ENCODE measurements at regions not wholly inside any gene's neighbourhood (a gene's known extent, or its start where the extent isn't known, plus 50 kb on each side); places are given as distances from the start of the nearest gene placed in this dataset.
"Not testable (repeated sequence)": the region's sequence is repeated elsewhere in the genome, so short reads cannot be mapped to it uniquely, and the experiment has no call there.

DNA sequence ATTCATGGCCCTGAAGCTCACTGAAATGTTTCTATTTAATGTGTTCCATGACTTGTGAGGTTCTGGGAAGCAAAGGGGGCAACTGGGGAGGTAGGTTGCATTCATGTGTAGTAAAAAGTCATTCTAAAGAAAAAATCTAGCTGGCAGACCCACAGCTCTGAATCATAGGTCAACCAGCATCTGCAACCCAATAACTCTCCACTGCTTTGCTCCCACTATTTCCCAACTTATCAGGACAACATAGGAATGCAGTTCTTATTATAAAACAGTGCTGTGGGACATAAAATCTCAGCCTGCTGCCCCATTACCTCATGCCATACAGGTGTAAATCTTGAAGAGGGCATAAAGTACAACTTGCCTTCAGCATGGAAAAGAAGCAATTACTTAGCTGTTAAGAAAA lies 576.1 kb upstream of the PTBP2 start:
- TF ChIP-seq, protein P1, sequence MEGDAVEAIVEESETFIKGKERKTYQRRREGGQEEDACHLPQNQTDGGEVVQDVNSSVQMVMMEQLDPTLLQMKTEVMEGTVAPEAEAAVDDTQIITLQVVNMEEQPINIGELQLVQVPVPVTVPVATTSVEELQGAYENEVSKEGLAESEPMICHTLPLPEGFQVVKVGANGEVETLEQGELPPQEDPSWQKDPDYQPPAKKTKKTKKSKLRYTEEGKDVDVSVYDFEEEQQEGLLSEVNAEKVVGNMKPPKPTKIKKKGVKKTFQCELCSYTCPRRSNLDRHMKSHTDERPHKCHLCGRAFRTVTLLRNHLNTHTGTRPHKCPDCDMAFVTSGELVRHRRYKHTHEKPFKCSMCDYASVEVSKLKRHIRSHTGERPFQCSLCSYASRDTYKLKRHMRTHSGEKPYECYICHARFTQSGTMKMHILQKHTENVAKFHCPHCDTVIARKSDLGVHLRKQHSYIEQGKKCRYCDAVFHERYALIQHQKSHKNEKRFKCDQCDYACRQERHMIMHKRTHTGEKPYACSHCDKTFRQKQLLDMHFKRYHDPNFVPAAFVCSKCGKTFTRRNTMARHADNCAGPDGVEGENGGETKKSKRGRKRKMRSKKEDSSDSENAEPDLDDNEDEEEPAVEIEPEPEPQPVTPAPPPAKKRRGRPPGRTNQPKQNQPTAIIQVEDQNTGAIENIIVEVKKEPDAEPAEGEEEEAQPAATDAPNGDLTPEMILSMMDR (IDR thresholded peaks at IDR 0.05; ENCODE audit: low read depth, low read length): no peak
- DNase-seq (ENCODE audit: extremely low read depth, low read depth): no peak

DNA sequence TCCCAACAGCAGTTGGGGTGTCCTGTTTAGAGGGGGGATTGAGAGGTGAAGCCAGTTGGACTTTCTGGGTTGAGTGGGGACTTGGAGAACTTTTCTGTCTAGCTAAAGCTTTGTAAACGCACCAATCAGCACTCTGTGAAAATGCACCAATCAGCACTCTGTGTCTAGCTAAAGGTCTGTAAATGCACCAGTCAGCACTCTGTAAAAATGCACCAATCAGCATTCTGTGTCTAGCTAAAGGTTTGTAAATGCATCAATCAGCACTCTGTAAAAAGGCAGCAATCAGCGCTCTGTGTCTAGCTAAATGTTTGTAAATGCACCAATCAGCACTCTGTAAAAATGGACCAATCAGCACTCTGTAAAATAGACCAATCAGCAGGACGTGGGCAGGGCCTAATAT lies 568.6 kb upstream of the PTBP2 start:
- not testable (repeated sequence) for DNase-seq (ENCODE audit: extremely low read depth, low read depth)

DNA sequence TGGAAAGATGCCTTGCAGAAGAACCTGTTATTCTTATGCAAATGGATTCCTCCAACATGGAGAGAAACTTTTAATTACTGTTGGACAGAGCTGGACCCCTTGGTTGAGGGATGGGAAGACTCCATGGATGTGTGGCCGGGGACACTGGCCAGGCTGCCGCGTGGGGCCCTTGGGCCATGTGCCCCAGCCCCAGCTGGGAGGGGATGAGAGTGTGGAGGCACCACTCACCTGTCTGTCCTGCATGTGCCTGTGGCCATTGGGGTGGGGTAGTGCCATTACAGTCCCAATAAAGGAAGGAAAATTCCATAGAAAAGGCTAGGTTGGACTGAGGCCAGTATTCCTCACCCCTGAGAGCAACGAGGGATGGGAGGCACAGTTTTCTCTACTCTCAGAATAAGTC lies 564.5 kb upstream of the PTBP2 start:
- DNase-seq (ENCODE audit: extremely low read depth, low read depth): no peak
- TF ChIP-seq, protein P1 (IDR thresholded peaks at IDR 0.05; ENCODE audit: low read depth, low read length): no peak

DNA sequence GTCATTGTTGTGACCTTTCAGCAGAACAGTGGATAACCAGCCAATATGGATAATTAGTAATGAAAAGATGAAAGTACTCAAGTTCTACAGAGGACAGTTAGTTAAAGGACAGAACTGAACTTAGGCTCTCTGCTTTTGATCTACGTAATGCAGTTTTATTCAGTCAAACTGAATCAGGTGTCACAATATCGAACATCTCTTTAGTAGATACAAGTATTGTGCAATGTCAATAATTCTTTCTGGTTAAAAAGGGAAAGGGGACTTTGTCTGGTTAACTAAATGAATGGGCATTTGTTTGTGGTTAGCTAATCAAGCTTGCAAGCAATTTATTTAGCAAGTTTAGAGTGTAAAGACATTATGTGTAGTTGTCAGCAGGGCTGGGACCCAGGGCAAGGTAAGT lies 562.2 kb upstream of the PTBP2 start:
- DNase-seq (ENCODE audit: extremely low read depth, low read depth): no peak
- TF ChIP-seq, protein P1 (IDR thresholded peaks at IDR 0.05; ENCODE audit: low read depth, low read length): no peak

DNA sequence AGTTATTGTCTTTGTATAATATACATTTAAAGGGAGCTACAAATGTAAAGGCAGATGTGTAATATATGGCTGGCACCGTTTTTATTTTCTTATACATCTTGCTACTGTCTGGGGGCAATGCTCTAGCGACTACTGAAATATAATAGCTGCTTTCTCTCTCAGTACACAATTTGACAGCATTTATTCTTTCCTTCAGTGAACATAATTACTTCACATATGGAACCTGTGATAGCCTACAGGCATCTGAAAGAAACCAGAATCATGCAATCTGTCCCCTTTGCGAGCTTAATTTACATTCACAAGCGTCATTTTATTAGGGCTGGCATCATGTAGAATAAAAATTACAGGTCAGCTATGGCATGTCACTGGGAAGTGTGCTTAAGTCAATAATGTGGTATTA lies 557.5 kb upstream of the PTBP2 start:
- TF ChIP-seq, protein P1 (IDR thresholded peaks at IDR 0.05; ENCODE audit: low read depth, low read length): no peak

DNA sequence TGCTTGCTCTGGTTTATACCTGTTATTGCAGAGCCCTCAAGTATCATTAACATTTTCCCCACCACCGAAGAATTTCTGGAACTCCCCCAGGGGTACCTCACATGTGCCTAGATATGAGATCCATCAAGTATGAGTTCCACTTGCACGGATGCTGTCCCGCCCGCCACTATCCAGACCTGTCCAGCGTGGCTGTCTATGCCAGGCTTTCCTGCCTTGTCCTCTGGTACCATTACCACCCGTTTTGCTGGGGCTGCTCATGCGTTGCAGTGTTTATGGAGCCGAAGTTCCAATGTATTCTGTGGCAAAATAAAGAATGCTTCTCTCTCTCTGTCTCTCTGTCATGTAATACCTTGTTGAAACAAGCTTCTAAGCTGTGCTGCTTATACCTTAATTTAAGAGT lies 543.5 kb upstream of the PTBP2 start:
- TF ChIP-seq, protein P1 (IDR thresholded peaks at IDR 0.05; ENCODE audit: low read depth, low read length): no peak
- DNase-seq (ENCODE audit: extremely low read depth, low read depth): no peak

More for the DNA sequence above, 557.5 kb upstream of the PTBP2 start:
- DNase-seq (ENCODE audit: extremely low read depth, low read depth): no peak

DNA sequence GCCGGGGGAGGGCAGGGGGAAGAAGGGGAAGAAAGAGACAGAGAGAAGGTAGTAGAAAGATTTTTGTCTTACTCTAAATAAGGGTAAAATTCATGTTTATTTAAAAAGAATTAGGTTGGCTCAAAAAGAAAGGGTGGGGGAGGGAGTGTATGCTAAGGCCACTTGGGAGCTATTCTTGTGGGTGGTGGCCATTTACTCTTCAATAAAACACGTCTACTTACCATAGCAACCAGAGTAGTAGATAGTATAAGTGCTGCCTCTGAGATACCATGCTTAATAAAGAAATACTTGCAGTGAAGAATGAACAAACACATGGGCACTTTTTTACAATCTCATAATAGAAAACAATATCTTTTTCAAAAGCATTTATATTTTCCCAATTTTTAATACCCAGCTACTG lies 538.1 kb upstream of the PTBP2 start:
- DNase-seq (ENCODE audit: extremely low read depth, low read depth): no peak
- TF ChIP-seq, protein P1 (IDR thresholded peaks at IDR 0.05; ENCODE audit: low read depth, low read length): no peak

DNA sequence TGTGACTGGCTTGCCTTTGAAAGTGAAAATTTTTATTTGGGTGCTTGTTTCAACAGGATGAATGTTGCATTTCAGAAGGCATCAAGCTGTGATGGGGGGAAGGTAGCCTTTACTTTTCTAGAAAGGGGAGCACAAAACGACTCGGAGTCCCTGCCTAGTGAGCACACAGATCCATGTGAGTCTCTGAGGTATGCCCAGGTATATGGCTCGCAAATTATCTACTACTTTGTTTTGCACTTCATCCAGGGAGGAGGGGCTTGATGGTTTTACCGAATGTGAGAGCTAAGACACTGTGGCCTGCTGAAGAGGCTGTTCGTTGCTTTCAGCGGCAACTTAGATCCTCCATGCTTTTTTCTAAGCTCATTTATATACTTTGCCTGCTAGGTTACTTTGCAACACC lies 537.7 kb upstream of the PTBP2 start:
- no peak for DNase-seq (ENCODE audit: extremely low read depth, low read depth)
- TF ChIP-seq, protein P1 (IDR thresholded peaks at IDR 0.05; ENCODE audit: low read depth, low read length): no peak

Data from AG09319 (cell line).